ENCODE measurements at regions not wholly inside any gene's neighbourhood (a gene's known extent, or its start where the extent isn't known, plus 50 kb on each side); places are given as distances from the start of the nearest gene placed in this dataset.

- no peak for TF ChIP-seq CTCF (conservative IDR thresholded peaks at IDR 0.05)
- H3K36me3 Mint-ChIP-seq (ENCODE audit: low read depth): no peaks in the 10 kb centered on the region
- H3K4me1 Mint-ChIP-seq: no peaks in the 10 kb centered on the region
- H3K9me3 Mint-ChIP-seq: no peaks in the 10 kb centered on the region
- no peak overlapping the region for H3K4me3 Mint-ChIP-seq
- no peaks in the 10 kb centered on the region for H3K27me3 Mint-ChIP-seq (ENCODE audit: low read depth)
- H3K27ac Mint-ChIP-seq (ENCODE audit: unreplicated experiment): no peak overlapping the region
- no peak for DNase-seq (ENCODE audit: low read depth, low spot score)
These were observed 60.9 kb upstream of the NT5C1B start for GRCh38 chr2:18650221-18650620.

GRCh38 chr2:18649502-18650135 lies 60.2 kb upstream of the NT5C1B start:
- H3K36me3 Mint-ChIP-seq (ENCODE audit: low read depth): no peaks in the 10 kb centered on the region
- H3K27me3 Mint-ChIP-seq (ENCODE audit: low read depth): no peaks in the 10 kb centered on the region
- DNase-seq (ENCODE audit: low read depth, low spot score): no peak
- no peak overlapping the region for H3K4me3 Mint-ChIP-seq
- no peak for TF ChIP-seq CTCF (conservative IDR thresholded peaks at IDR 0.05)
- H3K4me1 Mint-ChIP-seq: no peaks in the 10 kb centered on the region
- H3K27ac Mint-ChIP-seq (ENCODE audit: unreplicated experiment): no peak overlapping the region
- no peaks in the 10 kb centered on the region for H3K9me3 Mint-ChIP-seq

DNA sequence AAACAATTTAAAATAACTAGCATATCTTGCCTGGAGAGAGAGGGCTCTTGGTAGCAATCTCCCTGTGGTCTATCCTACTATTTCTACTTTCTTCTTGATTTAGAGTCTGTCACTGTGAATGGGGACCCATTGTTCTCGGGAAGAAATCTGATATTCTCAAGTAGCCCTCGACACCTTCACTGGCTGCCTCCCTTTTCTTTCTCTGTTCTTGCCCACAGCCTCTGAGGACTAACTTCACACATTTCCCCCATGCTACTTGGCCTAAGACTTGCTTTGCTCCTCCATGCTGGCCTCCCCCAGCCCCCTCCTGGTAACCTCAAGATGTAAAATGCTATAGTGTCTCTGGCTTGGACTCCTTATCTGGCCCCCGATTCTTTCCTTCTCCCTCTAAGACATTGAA lies 58.8 kb upstream of the NT5C1B start:
- TF ChIP-seq CTCF (conservative IDR thresholded peaks at IDR 0.05): no peak
- no peak for DNase-seq (ENCODE audit: low read depth, low spot score)
- H3K27me3 Mint-ChIP-seq (ENCODE audit: low read depth): no peaks in the 10 kb centered on the region
- no peaks in the 10 kb centered on the region for H3K4me1 Mint-ChIP-seq
- no peak overlapping the region for H3K27ac Mint-ChIP-seq (ENCODE audit: unreplicated experiment)
- H3K36me3 Mint-ChIP-seq (ENCODE audit: low read depth): no peaks in the 10 kb centered on the region
- H3K4me3 Mint-ChIP-seq: no peak overlapping the region
- H3K9me3 Mint-ChIP-seq: no peaks in the 10 kb centered on the region

GRCh38 chr2:18647731-18648130 lies 58.4 kb upstream of the NT5C1B start:
- Mint-ChIP-seq H3K9me3 (no peaks in the 10 kb centered on the region), H3K4me3 (no peak overlapping the region), H3K27me3 (ENCODE audit: low read depth) (no peaks in the 10 kb centered on the region), H3K36me3 (ENCODE audit: low read depth) (no peaks in the 10 kb centered on the region), H3K27ac (ENCODE audit: unreplicated experiment) (no peak overlapping the region), H3K4me1 (no peaks in the 10 kb centered on the region)
- no peak for TF ChIP-seq CTCF (conservative IDR thresholded peaks at IDR 0.05)
- no peak for DNase-seq (ENCODE audit: low read depth, low spot score)

GRCh38 chr2:18645315-18645714 lies 55.9 kb upstream of the NT5C1B start:
- H3K27ac Mint-ChIP-seq (ENCODE audit: unreplicated experiment): no peak overlapping the region
- no peaks in the 10 kb centered on the region for H3K9me3 Mint-ChIP-seq
- no peak for TF ChIP-seq CTCF (conservative IDR thresholded peaks at IDR 0.05)
- H3K36me3 Mint-ChIP-seq (ENCODE audit: low read depth): no peaks in the 10 kb centered on the region
- no peak overlapping the region for H3K4me3 Mint-ChIP-seq
- DNase-seq (ENCODE audit: low read depth, low spot score): no peak
- no peaks in the 10 kb centered on the region for H3K27me3 Mint-ChIP-seq (ENCODE audit: low read depth)
- no peaks in the 10 kb centered on the region for H3K4me1 Mint-ChIP-seq

GRCh38 chr2:18644115-18644462 lies 54.7 kb upstream of the NT5C1B start:
- H3K9me3 Mint-ChIP-seq: peaks cover 1% of the 10 kb centered on the region
- H3K27ac Mint-ChIP-seq (ENCODE audit: unreplicated experiment): no peak overlapping the region
- H3K4me1 Mint-ChIP-seq: no peaks in the 10 kb centered on the region
- H3K36me3 Mint-ChIP-seq (ENCODE audit: low read depth): no peaks in the 10 kb centered on the region
- no peaks in the 10 kb centered on the region for H3K27me3 Mint-ChIP-seq (ENCODE audit: low read depth)
- no peak overlapping the region for H3K4me3 Mint-ChIP-seq
- TF ChIP-seq CTCF (conservative IDR thresholded peaks at IDR 0.05): no peak
- no peak for DNase-seq (ENCODE audit: low read depth, low spot score)

All from neural crest cell (in vitro differentiated cells).